ENCODE measurements at regions not wholly inside any gene's neighbourhood (a gene's known extent, or its start where the extent isn't known, plus 50 kb on each side); places are given as distances from the start of the nearest gene placed in this dataset.
A peak's percentile ranks its signal among the peaks of the same experiment; 100 is the strongest.

GRCh38 chr6:81086991-81087390, 665.5 kb downstream of the TENT5A start:
- peaks cover 3% of the 10 kb centered on the region; the same call in 1 of the 2 replicates for H3K9me2 ChIP-seq (ENCODE audit: insufficient read depth)
- H2AFZ ChIP-seq (ENCODE audit: low read depth, low read length, poor library complexity, severe bottlenecking), result no peak overlapping the region
- ChIA-PET CTCF (interaction anchor here (1.0 kb wide), 1 partner anchor 11 kb away, joined by 3 read pairs; no protein-coding TSS in a partner anchor), RAD21 (ENCODE audit: low non-redundant PET in 1 of 2, low total read pairs in 2 of 2, uncharacterized antibody in 2 of 2, unreplicated experiment in 2 of 2) (no interaction called here), POLR2A (no interaction called here)
- no peak overlapping the region for H3K4me3 ChIP-seq (replicated peaks in 1 of 2; ENCODE audit: low read depth in 1 of 2, low read length in 2 of 2)
- DNase-seq (ENCODE audit: low read depth, low spot score), result no peak
- no peak overlapping the region for H3K4me2 ChIP-seq (ENCODE audit: low read length)
- no peak overlapping the region for H3K27ac ChIP-seq (ENCODE audit: low read depth, low read length)
- H4K20me1 ChIP-seq (ENCODE audit: insufficient read depth), result no peaks in the 10 kb centered on the region
- H3K4me1 ChIP-seq (ENCODE audit: control insufficient read depth in 1 of 2, insufficient read depth in 2 of 2, low read length in 2 of 2), result no peaks in the 10 kb centered on the region
- no peak overlapping the region for H3K9ac ChIP-seq (ENCODE audit: low read length)
- no peak for ATAC-seq
- H3K79me2 ChIP-seq (ENCODE audit: insufficient read depth, low read length), result no peaks in the 10 kb centered on the region
- no peak for TF ChIP-seq SP1 (IDR thresholded peaks at IDR 0.05; ENCODE audit: low read depth)
- no peak for TF ChIP-seq EZH2phosphoT487 (IDR thresholded peaks at IDR 0.05; ENCODE audit: borderline replicate concordance)
- no peak for TF ChIP-seq MAX (IDR thresholded peaks at IDR 0.05)
- no peak for TF ChIP-seq TCF7L2 (IDR thresholded peaks at IDR 0.05; ENCODE audit: borderline replicate concordance, extremely low read depth, insufficient read depth, insufficient read length)
- no peak for TF ChIP-seq ZFX (IDR thresholded peaks at IDR 0.05)
- no peak for TF ChIP-seq ZBTB33 (IDR thresholded peaks at IDR 0.05; ENCODE audit: extremely low read depth, insufficient replicate concordance, low read length)
- no peak for TF ChIP-seq POLR2A (IDR thresholded peaks at IDR 0.05; ENCODE audit: borderline replicate concordance, extremely low read depth, insufficient read depth, insufficient read length)
- no peaks in the 10 kb centered on the region for H3K9me3 ChIP-seq (ENCODE audit: control insufficient read depth in 1 of 2, insufficient read depth in 1 of 2, low read depth in 1 of 2, low read length in 2 of 2)
- BruUV-seq (replicated peaks), result no TSS peak
- no peaks in the 10 kb centered on the region for H3K36me3 ChIP-seq (ENCODE audit: control insufficient read depth in 1 of 2, insufficient read depth in 2 of 2, low read length in 2 of 2)
- intact Hi-C loops (cut with micrococcal nuclease), result no loop called here
- H3K27me3 ChIP-seq (ENCODE audit: insufficient read depth, low read length), result no peaks in the 10 kb centered on the region

GRCh38 chr6:81085431-81085790, 667.1 kb downstream of the TENT5A start:
- H3K4me1 ChIP-seq (ENCODE audit: control insufficient read depth in 1 of 2, insufficient read depth in 2 of 2, low read length in 2 of 2), result no peaks in the 10 kb centered on the region
- no peaks in the 10 kb centered on the region for H3K27me3 ChIP-seq (ENCODE audit: insufficient read depth, low read length)
- no peaks in the 10 kb centered on the region for H4K20me1 ChIP-seq (ENCODE audit: insufficient read depth)
- no peak overlapping the region for H3K27ac ChIP-seq (ENCODE audit: low read depth, low read length)
- peaks cover 3% of the 10 kb centered on the region; the same call in 1 of the 2 replicates for H3K9me2 ChIP-seq (ENCODE audit: insufficient read depth)
- no peaks in the 10 kb centered on the region for H3K79me2 ChIP-seq (ENCODE audit: insufficient read depth, low read length)
- POLR2A ChIA-PET, result no interaction called here
- no peak for DNase-seq (ENCODE audit: low read depth, low spot score)
- TF ChIP-seq SP1 (IDR thresholded peaks at IDR 0.05; ENCODE audit: low read depth), result no peak
- no peak for TF ChIP-seq ZNF274 (IDR thresholded peaks at IDR 0.05; ENCODE audit: low read depth, low read length)
- no peak for TF ChIP-seq EZH2 (IDR thresholded peaks at IDR 0.05)
- no peak for TF ChIP-seq CBX3 (IDR thresholded peaks at IDR 0.05; ENCODE audit: low read depth)
- TF ChIP-seq CEBPB (IDR thresholded peaks at IDR 0.05; ENCODE audit: low read depth), result no peak
- no peak for TF ChIP-seq RAD21 (IDR thresholded peaks at IDR 0.05; ENCODE audit: low read depth)
- no peak for TF ChIP-seq EZH2phosphoT487 (IDR thresholded peaks at IDR 0.05; ENCODE audit: borderline replicate concordance)
- TF ChIP-seq SRF (IDR thresholded peaks at IDR 0.05; ENCODE audit: low read depth), result no peak
- TF ChIP-seq JUND (IDR thresholded peaks at IDR 0.05), result no peak
- TF ChIP-seq POLR2AphosphoS5 (IDR thresholded peaks at IDR 0.05; ENCODE audit: low read depth, low read length), result no peak
- no peak for TF ChIP-seq ZBTB33 (IDR thresholded peaks at IDR 0.05; ENCODE audit: extremely low read depth, insufficient replicate concordance, low read length)
- TF ChIP-seq, protein P1, sequence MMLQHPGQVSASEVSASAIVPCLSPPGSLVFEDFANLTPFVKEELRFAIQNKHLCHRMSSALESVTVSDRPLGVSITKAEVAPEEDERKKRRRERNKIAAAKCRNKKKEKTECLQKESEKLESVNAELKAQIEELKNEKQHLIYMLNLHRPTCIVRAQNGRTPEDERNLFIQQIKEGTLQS (IDR thresholded peaks at IDR 0.05), result no peak
- no peak for ATAC-seq
- H3K4me2 ChIP-seq (ENCODE audit: low read length), result no peak overlapping the region
- no peaks in the 10 kb centered on the region for H3K9me3 ChIP-seq (ENCODE audit: control insufficient read depth in 1 of 2, insufficient read depth in 1 of 2, low read depth in 1 of 2, low read length in 2 of 2)
- CTCF ChIA-PET, result no interaction called here
- H3K9ac ChIP-seq (ENCODE audit: low read length), result no peak overlapping the region
- intact Hi-C loops (cut with micrococcal nuclease), result no loop called here
- H3K36me3 ChIP-seq (ENCODE audit: control insufficient read depth in 1 of 2, insufficient read depth in 2 of 2, low read length in 2 of 2), result no peaks in the 10 kb centered on the region
- no TSS peak for BruUV-seq (replicated peaks)
- peak overlapping the region; percentile 49 for H2AFZ ChIP-seq (ENCODE audit: low read depth, low read length, poor library complexity, severe bottlenecking)
- no peak overlapping the region for H3K4me3 ChIP-seq (replicated peaks in 1 of 2; ENCODE audit: low read depth in 1 of 2, low read length in 2 of 2)
- RAD21 ChIA-PET (ENCODE audit: low non-redundant PET in 1 of 2, low total read pairs in 2 of 2, uncharacterized antibody in 2 of 2, unreplicated experiment in 2 of 2), result no interaction called here
